Astrocyte of the spinal cord (primary cell): ENCODE measurements at regions not wholly inside any gene's neighbourhood (a gene's known extent, or its start where the extent isn't known, plus 50 kb on each side); places are given as distances from the start of the nearest gene placed in this dataset.

ENCODE experiments used
- DNase-seq: peaks from one replicate; pipeline ENCODE4 v3.0.0; 2011; ENCODE audit warnings: low read depth, low spot score
- H3K4me3 ChIP-seq: 2 replicates; pipeline ENCODE4 v1.5.1; 2011; ENCODE audit warnings: low read depth, mild to moderate bottlenecking, low read length, moderate library complexity
- CTCF ChIP-seq: IDR thresholded peaks from 2 replicates; pipeline ENCODE4 v1.5.1; 2012; ENCODE audit warnings: low read depth, mild to moderate bottlenecking, low read length, inconsistent platforms
- in situ Hi-C: cut with HindIII; loops from 2 replicates; pipeline ENCODE4 v1.10.0; 2017; ENCODE audit warnings: low sequenced_read_pairs

GRCh38 chr6:76814496-76815458 is 648.5 kb downstream of the HTR1B start:
- no peak for DNase-seq
- H3K4me3 ChIP-seq: no peak overlapping the region
- TF ChIP-seq CTCF: no peak
- in situ Hi-C loops: no loop called here

GRCh38 chr6:76810286-76810685 is 653.0 kb downstream of the HTR1B start:
- in situ Hi-C loops: no loop called here
- no peak overlapping the region for H3K4me3 ChIP-seq
- TF ChIP-seq CTCF: no peak
- DNase-seq: no peak

- no peak for TF ChIP-seq CTCF
- no peak overlapping the region for H3K4me3 ChIP-seq
- in situ Hi-C loops: no loop called here
- no peak for DNase-seq
Observed at GRCh38 chr6:76803038-76803580, 660.2 kb downstream of the HTR1B start.

- TF ChIP-seq CTCF: no peak
- H3K4me3 ChIP-seq: no peak overlapping the region
- DNase-seq: no peak
- in situ Hi-C loops: no loop called here
Observed at GRCh38 chr6:76792394-76792793, 670.9 kb downstream of the HTR1B start.

GRCh38 chr6:76790881-76791280 is 672.4 kb downstream of the HTR1B start:
- no peak for DNase-seq
- in situ Hi-C loops: no loop called here
- no peak overlapping the region for H3K4me3 ChIP-seq
- no peak for TF ChIP-seq CTCF

- DNase-seq: no peak
- in situ Hi-C loops: no loop called here
- H3K4me3 ChIP-seq: no peak overlapping the region
- no peak for TF ChIP-seq CTCF
Observed at GRCh38 chr6:76790045-76790796, 673.1 kb downstream of the HTR1B start.
